Suppressor macrophage (primary cell): ENCODE measurements at regions not wholly inside any gene's neighbourhood (a gene's known extent, or its start where the extent isn't known, plus 50 kb on each side); places are given as distances from the start of the nearest gene placed in this dataset.
A peak's percentile ranks its signal among the peaks of the same experiment; 100 is the strongest.

ENCODE experiments used
- DNase-seq, 4 experiments: peaks; one replicate each; pipeline ENCODE4 v3.0.0-alpha.2; 2020 to 2022

DNA sequence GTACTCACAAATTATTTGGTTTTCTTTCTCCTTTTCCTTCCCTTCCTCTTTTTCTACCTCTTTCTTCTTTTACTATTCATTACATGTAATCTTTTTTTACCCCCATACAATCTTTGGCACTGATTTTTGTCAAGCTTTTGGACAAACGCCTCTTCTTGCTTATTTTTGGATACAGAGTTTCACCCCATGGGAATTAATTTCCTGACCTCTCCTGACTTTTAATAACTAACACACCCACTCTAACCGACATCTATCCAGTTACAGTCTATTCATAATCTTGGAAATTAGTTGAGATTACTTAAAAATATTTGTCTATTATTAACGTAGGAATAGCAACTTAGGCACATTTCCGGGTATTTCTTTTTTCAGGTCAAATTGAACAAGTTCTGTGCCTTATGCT lies 101.2 kb downstream of the HDGFL1 start:
- no peak for DNase-seq

DNA sequence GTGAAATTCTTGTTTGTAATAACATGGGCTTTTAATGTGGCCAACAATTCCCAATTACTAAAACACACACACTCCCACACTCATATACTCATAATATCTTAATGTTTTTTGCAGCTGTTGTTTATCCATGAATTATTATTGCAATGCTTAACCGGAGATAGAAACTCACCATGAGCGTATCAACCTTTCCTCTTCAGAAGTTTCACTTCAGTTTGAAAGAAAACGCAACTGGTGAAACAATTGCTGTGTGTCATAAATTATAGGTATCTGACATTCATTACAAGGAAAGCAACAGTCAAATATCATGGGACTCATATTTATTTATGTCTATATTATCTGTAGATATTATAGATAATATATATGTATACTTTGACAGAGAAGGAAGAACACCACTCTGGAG lies 104.1 kb downstream of the HDGFL1 start:
- no peak for DNase-seq

DNA sequence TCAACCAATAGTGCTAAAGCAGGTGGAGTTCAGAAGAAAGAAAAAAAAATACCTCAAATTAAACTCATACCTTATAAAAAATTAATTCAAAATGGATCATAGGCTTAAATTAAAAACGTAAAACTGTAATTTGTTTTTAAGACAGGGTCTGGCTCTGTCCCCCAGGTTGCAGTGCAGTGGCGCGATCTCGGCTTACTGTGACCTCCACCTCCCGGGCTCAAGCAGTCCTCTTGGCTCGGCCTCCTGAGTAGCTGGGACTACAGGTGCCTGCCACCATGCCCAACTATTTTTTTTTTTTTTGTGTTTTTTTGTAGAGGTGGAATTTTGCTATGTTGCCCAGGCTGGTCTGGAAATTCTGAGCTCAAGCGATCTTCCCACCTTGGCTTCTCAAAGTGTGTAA lies 111.6 kb downstream of the HDGFL1 start:
- no peak for DNase-seq

DNA sequence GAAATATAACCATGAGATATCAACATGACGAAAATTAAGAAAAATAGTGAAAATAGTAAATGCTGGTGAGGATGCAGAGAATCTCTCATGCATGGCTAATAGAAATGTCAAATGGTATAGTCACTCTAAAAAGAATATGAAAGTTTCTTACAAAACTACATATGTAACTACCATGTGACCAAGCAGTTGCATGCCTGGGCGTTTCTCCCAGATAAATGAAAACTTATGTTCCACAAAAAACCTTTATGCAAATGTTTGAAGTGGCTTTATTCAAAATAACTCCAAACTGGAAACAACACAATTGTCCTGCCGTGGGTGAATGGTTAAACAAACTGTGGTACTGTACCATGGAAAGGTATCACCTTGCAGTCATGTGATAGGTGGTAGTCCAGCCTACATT lies 112.4 kb downstream of the HDGFL1 start:
- no peak for DNase-seq

DNA sequence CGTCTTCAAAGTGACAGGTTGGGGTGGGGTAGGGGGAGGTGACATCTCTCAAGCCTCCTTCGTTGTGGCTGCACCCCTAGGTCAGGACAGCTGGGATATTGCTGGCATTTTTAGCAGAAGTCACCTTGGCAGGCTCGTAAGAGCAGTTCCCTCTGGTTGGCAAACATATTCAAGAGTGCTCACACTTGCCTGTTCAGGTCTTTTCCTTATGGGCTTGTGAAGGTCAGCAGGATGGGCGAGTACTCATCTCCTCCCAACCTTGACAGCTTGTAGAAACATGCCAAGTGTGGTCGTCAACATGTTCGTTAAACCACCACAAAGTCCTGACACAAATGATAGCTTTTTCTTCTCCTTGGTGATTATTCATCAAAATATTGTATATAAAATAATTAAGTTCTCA lies 113.6 kb downstream of the HDGFL1 start:
- no peak for DNase-seq

DNA sequence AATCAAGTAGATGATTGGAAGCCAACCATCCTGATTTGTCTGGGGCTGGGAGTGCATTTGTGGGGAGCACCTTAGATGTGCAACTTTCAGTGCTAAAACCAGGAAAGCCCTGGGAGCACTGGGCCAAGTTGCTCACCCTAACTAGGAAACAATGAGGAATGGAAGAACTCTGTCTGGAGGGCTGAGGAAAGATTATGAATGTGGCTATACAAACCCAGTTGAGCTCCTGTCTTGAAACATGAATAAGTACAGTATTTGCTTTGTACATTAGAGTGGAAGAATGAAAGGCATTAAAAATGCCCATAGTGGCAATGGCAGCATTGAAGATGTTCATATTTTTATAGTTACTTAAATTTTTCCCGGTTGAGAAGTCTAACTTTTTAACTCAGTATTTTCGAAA lies 121.1 kb downstream of the HDGFL1 start:
- DNase-seq = no peak

DNA sequence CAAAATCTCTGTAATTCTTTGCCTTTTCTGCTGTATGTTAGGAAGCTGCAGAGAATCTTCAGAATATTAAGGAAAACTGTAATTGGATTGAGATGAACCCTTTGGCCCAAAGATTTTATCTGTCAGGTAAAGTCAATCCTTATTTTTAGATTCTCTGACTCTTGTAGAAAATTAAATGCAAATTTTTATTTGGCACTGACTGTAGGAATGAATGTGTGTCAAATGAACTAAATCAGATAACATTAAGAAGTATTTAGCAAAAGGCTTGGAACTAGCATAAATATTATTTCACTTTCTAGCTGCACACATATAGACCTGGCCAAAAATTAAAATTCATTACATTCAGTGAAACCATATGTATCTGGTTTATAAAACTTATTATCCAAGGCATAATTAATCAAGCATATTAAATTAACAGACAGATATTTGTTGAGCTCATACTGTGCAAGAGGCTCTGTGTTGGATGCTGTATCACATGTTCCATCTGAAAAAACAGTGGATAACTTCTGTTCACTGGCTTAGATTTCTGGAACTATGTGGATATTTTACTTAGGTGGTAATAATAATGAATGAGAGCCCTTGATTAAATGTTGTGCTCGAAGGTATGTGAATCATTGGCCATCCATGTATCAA lies 124.8 kb downstream of the HDGFL1 start:
- no peak for DNase-seq

DNA sequence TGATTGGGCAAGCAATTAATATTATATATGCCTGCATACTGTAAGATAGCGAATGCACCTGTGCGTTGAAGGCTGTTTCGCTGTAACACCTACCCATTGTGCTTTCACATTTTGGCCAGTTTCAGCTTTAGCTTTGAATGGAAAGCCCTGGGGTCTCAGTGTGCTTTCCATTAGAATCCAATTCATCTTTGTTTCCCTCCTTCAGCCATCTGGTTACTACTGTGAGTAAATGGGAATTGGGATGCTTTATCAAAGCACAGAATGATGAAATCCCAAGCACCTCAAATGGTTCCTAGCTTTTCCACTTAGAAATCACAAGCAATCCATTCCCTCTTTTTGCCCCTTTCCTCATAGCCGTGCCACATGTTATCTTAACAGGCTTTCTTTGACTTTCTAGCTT lies 127.1 kb downstream of the HDGFL1 start:
- DNase-seq = no peak

DNA sequence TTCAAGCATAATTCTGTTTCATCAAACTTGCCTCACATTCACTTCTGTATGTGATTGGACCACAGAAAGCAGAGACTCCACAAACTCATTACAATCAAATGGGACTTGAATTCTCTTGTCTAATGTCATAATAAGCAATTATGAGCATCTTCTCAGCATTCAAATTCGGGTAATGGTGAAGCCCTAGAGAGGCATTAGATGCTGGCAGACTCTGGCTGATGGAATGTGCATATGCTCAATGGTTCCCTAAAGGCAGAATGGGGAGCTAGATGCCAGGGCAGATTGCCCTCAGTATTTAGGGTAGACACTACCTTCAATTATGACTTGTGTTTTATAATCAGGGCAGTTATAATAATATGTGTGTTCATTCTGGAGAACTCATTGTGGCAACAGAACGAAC lies 127.9 kb downstream of the HDGFL1 start:
- no peak for DNase-seq

DNA sequence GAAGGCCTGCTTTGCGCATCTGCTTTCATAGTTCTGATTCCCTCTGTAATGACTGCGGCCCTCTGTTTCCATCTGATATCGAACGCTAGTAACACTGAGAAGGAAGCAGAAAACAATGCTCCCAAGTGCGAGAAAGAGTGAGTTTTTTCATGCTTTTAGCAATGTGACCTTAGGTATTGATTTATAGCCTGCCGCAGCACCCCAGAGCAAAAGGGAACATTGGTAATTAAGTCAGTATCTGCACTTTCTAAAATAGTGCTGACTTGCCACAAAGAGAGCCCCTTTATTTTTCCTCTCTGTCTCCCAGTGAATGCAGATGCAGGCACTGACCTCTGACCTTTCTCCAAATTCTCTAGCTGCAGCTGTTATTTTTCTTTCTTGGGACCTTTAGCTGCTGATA lies 129.8 kb downstream of the HDGFL1 start:
- no peak for DNase-seq

DNA sequence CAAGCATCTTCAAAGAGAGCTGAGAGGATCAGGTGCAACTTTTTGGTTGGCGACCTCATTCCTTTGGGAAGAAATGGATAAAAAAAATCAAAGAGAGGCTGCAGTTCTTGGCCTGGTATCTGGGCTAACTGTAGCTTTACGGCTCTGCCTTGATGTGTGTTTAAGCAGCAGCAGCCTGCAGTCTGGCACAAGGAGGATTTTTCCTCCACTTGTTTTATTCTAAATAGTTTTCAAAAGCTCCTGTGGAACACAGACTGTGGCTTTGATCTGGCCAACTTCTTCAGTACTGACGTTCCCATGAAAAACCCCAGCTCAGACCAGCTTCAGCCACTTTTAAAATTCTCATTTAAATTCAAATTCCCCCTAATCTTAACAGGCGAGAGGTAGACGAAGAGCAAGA lies 137.3 kb downstream of the HDGFL1 start:
- no peak for DNase-seq

DNA sequence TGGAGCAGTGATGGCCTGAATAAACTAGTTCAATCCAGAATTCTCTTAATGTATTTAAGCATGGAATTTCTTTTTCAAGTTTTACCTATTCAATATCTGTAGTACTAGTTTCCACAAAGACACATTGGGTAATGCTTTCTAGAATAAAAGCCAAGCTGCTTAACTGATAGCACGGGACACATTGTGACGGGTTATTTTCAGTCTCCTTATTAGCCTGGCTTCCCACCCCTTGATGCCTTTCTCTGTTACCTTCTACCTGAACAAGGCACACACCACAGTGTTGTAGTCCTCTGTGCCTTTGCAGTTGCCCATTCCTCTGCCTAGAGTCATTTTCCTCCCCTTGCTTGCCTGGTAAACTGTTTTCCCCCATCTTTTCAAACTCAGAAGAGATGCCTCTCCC lies 139.1 kb downstream of the HDGFL1 start:
- DNase-seq = no peak

DNA sequence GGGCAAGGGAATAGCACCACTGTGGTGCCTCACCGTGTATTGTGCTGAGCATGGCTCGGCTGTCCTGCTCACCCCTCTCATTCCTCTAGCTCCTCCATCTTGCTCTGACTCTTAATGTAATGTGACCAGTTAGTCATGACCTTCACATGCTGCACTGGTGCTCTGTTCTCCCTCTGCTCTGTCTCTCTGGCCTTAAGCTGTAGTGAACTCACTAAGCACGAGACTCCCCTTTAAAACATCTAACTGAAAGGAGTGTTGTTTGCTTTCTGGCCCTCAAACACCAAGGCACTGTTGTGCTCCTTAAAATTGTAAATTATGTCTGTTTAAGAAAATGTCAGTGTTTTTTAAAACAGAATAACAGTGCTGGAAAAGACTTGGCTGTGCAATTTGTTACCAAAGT lies 140.4 kb downstream of the HDGFL1 start:
- no peak for DNase-seq

DNA sequence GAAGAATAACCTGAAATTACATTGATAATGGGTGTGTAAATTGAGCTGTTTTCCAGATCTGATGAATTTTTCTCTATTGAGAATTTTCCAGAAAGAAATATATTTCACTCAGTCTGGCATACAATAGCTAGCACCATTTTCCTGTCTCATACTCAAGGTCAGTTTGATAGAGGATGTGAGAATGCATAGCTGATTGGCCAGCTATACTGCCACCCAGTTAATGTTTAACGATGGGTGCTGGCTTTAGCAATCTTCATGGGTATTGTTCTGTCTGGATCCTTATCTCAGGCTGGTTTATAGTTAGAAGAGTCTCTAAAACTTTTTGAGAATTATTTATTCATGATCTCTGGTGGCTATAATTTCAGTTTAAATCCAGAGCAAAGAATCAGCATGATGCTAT lies 147.4 kb downstream of the HDGFL1 start:
- no peak for DNase-seq

DNA sequence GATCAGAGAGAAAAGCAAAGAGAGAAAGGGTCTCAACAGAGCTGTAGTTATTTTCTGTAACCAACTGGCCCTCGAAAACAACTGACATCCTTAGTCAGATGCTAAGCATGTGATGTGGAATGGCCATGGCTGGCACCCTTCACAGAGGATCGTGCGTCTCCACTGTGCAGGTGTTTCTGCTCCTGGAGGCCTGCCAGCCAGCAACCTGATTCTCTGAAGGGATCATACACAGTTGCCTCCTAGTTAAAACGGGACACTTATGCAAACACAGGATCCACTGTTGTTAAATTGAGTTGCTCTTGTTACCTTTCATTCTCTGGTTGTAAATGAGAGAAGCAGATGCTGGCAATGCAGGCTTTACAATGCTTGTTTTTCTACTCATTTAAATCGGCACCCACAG lies 148.5 kb downstream of the HDGFL1 start:
- DNase-seq = no peak

DNA sequence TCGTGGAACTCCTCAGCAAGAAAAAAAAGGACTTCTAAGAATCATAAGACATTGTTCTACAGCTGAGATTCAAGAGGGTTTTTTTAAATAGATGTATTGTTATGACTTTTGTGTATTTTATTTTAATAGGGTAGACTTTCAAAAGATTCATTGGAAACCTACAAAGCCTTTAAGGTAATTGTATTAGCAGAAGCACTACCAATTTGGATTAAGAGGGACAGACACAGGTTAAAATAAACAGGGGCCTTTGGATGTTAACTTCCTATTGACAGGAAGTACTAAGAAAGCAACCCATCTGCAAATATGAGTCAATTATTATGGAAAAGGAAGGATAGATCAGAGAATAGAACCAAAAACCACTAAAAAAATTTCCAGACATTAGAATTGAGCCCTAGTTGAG lies 153.5 kb downstream of the HDGFL1 start:
- no peak for DNase-seq

DNA sequence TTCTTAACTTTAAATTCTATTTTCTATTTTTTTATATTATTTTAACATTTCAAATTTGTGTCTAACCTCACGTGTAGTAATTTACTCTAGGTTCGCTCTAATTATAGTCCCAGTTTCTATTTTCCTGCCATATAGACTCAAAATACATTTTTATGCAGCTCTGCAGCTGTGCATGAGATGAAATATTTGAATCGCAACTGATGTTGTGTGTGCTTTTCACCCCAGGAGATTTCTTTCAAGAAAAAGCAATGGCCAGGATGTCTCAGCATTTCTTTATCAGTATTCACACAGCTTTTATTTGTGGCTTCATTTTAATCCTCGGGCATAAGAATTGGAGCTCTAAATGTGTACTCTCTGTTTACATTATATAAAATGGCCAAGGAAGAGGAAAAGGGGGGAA lies 157.6 kb downstream of the HDGFL1 start:
- no peak for DNase-seq

DNA sequence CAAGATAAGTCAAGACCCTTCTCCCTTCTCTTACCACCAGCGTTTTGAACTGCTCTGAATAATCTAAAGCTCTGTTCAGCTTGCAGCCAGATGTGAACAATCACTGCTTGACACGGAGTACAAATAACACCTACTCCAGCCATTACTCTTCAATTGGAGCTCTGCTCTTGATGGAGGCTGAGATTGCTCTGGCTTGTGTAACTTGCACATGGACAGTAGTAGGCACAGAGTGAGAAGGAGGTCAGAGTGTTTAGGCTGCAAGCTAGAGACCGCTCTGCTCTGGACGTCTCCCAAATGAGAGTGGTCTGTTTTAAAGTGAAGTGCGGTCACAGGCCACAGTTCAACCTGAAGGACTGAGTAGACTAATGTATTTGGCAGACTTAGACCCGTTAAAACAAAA lies 158.3 kb downstream of the HDGFL1 start:
- DNase-seq = no peak

DNA sequence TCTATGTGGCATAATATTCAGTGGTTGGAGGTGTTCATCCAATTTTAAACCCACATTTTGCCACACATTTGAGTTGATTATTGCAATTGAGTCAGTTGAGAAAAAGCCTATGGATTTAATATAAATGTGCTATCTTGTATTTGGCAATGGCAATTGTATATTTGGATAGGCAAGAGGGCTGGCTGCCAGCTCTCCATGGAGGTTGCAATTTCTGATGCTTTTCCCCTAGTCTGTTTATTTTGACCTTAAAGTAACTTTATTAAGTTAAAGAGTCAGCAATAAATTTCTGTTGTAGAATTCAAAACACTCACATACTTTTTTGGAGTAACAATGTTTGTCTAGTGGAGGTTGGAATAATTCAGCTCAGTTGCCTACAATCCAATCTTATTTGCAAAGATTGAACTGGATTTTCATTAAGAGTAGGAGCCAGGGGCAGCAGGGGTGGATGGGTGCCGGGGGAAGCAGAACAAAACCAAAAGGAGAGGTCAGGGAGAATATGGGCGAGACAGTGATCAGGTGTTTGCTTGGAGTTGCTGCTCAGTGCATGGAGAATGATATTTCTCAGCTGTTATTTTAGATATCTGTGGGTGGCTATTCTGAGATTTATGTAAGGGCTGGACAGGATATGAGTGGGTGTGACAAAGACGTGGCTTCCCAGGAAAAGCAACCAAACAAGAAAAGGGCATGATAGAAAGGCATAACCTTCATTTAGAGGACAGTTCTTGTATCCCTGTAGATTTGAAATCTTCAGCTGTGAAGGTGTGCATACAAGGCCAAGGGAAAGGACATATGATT lies 163.0 kb downstream of the HDGFL1 start:
- DNase-seq = no peak

DNA sequence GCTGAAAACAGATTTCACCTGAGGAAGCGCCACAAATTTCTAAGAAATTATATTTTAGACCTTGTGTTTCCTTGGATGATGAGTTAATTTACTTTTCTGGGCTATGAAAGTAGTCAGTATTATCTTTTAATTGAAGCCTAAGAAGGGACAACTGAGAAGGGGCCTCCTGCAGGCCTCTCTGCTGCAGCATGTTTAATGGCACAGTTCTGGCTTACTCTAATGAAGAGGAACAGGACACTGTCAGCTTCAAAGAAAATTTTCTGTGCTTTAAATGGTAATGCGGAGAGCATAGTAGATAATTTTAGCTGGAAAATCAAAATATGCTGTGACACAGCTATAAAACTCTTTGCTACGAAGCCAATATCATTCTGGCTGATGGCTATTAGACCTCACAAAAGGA lies 167.4 kb downstream of the HDGFL1 start:
- DNase-seq = no peak

DNA sequence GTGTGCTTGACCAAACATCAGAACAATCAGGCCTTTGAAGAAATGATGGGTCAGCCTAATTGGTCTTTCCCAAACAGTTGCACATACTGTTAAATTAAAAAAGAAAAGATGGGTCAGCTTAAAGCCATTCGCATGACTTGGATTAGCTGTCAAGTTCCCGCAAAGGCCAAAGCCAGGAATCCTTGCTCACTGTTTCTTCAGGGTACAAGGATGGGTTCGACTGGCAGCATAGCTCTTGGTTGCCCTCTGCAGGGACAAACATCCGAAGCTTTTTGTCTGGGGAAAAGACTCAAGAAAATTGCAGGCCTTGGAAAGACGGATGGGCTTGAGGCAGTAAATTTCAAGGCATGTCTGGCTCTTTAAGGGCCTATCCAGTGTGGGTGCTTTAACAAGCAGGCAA lies 168.0 kb downstream of the HDGFL1 start:
- DNase-seq = peak in 1 of 4 experiments; percentile 1

DNA sequence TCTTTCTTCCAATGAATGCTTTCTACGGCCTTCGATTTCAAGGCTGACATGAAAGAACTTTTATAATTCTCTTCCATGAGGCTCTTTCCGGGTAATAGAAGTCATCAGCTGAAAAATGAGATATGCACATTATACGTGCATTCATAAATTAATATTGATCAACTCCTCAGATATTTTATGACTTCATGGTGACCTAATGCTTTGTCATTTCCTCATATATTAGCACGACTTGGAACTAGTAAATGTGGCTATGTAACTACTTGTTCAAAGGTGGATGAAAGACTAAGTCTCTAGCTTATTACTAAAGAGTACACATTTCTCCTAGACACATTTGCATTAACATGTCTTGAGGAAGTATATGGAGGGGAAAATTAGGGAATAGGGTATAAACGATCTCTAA lies 168.8 kb downstream of the HDGFL1 start:
- DNase-seq = no peak

DNA sequence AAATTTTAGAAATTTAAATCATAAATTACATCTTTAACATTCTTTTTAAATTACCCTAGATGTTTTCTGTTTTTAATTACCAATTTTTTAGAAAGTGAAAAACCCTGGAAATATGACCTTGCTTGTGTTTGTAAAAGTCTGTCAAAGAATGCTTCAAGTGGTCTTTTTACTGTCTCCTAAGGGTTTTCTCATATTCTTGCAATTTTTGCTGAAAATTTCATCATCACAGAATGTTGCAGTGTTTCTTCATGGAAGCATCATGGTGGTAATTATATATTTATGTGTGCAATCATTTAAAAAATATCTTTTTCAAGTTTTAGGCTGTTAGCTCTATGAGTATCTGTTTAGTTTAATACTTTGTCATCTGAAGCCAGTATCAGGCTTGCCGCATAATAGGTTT lies 178.2 kb downstream of the HDGFL1 start:
- no peak for DNase-seq

DNA sequence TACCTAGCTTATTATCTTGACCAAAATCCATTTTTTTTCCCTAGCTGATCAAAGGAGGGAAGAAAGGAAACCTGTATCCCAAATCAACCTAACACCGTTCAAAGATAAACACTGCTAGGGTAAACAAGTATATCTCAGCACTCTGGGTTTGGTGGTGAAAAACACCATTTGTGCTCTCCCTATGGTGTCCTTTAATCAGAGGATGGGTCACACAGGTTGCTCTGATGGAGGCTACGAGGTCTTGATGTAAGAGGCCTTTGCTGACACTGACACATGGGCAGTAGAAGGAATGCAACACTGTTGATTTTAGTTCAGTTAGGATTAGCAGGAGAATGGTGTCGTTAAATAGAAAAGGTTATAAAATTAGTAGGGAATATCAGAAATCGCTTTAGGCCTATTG lies 179.3 kb downstream of the HDGFL1 start:
- DNase-seq = no peak

DNA sequence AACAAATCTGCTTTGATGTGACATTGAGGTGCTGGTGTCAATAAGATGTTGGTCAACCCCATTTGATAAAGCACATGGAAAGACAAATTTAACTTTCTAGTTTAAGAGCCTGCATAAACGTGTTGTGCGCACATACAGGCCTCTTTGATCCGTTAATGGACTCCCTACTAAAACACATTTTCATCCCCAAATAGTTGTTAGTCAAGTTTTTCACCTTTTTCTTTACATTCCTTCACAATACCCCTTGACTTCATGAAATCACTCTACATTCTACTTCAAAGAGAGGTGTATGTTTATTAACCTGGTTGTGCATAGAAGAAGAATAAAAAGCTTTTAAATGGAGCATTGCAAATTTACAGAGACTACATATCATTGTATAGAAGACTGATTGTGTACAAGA lies 180.3 kb downstream of the HDGFL1 start:
- no peak for DNase-seq
